HepG2 (cell line): ENCODE measurements at regions not wholly inside any gene's neighbourhood (a gene's known extent, or its start where the extent isn't known, plus 50 kb on each side); places are given as distances from the start of the nearest gene placed in this dataset.

Source experiments
- ATAC-seq: fragments of 200-7000 bp; cut with Tn5 transposase; 3 replicates; pipeline ENCODE4 v1.9.1; 2020; ENCODE audit warnings: mild to moderate bottlenecking, moderate library complexity
- BruUV-seq: library from RNA; stranded (reverse); fragments of 400-500 nt; replicated peaks from 2 replicates; lab custom pipeline; 2021; lab: Mats Ljungman, UMichigan
- CTCF ChIA-PET: fragments of 300-600 bp; formaldehyde crosslinking; extraction: SDS; loops from one replicate; lab custom pipeline; 2021; ENCODE audit warnings: low total read pairs, inconsistent platforms, low intra/inter-chr PET ratio; lab: Yijun Ruan, JAX
- POLR2A ChIA-PET: fragments of 350-600 bp; sonication (Branson Sonifier 250); formaldehyde crosslinking; loops from one replicate; lab custom pipeline; 2020; ENCODE audit warnings: antibody characterized with exemption, inconsistent platforms; lab: Yijun Ruan, JAX
- DNase-seq: peaks from one replicate; pipeline ENCODE4 v3.0.0-alpha.2; 2015; ENCODE audit warnings: low spot score
- FAIRE-seq: peaks from 3 replicates; lab custom pipeline; 2011; peaks lifted over from hg19 to GRCh38; lab: Jason Lieb, UNC
- H2AFZ ChIP-seq: one replicate; pipeline ENCODE4 v1.6.1; 2011; ENCODE audit warnings: low read length, inconsistent platforms
- H3K27ac ChIP-seq: fragments of 300-600 bp; 3 replicates; pipeline ENCODE4 v1.8.0; 2011; ENCODE audit warnings: mixed run types, mild to moderate bottlenecking, mixed read lengths, low read length, inconsistent platforms; ENCODE audit not compliant: insufficient read depth; ENCODE audit errors: extremely low read length
- H3K27me3 ChIP-seq, 2 experiments: fragments of 200-600 bp in 1 of 2; 2 replicates in 1 of 2; 3 replicates in 1 of 2; pipeline versions ENCODE4 v1.6.0 to v1.8.0; 2011; ENCODE audit warnings: low read length in 2 of 2, mild to moderate bottlenecking in 2 of 2, moderate library complexity in 2 of 2, inconsistent platforms in 1 of 2; ENCODE audit not compliant: insufficient read depth in 2 of 2, control insufficient read depth in 1 of 2
- H3K36me3 ChIP-seq, 2 experiments: fragments of 200-600 bp in 1 of 2; replicated peaks in 1 of 2; 2 replicates in 1 of 2; 3 replicates in 1 of 2; pipeline versions ENCODE4 v1.5.1 to v1.8.0; 2011; ENCODE audit warnings: low read length in 2 of 2, inconsistent platforms in 1 of 2; ENCODE audit not compliant: insufficient read depth in 2 of 2, control insufficient read depth in 1 of 2
- H3K4me1 ChIP-seq: 2 replicates; pipeline ENCODE4 v1.5.1; 2012; ENCODE audit warnings: low read length, inconsistent platforms; ENCODE audit not compliant: insufficient read depth
- H3K4me2 ChIP-seq: 2 replicates; pipeline ENCODE4 v1.6.0; 2011; ENCODE audit warnings: low read depth, low read length, inconsistent platforms
- H3K4me3 ChIP-seq, 3 experiments: fragments of 200-600 bp in 1 of 3; sonication (generic), shearing (Covaris generic) in 1 of 3; replicated peaks in 1 of 3; 2 replicates each; pipeline ENCODE4 v1.5.1; 2011 to 2016; ENCODE audit warnings: low read length in 3 of 3, inconsistent platforms in 2 of 3, low read depth in 2 of 3, mild to moderate bottlenecking in 2 of 3, control low read depth in 1 of 3, mixed read lengths in 1 of 3; ENCODE audit not compliant: insufficient read depth in 1 of 3
- H3K79me2 ChIP-seq: one replicate; pipeline ENCODE4 v1.6.1; 2011; ENCODE audit warnings: low read length, inconsistent platforms; ENCODE audit not compliant: insufficient read depth
- H3K9ac ChIP-seq: 2 replicates; pipeline ENCODE4 v1.6.0; 2011; ENCODE audit warnings: mild to moderate bottlenecking, low read depth, low read length, inconsistent platforms; ENCODE audit not compliant: insufficient read depth
- H3K9me3 ChIP-seq: 2 replicates; pipeline ENCODE4 v1.5.1; 2012; ENCODE audit warnings: mild to moderate bottlenecking, low read length
- H4K20me1 ChIP-seq: 2 replicates; pipeline ENCODE4 v1.6.0; 2011; ENCODE audit warnings: inconsistent platforms, mild to moderate bottlenecking, low read length, moderate library complexity; ENCODE audit not compliant: insufficient read depth
- DPF2 ChIP-seq: sonication (generic); formaldehyde crosslinking; IDR thresholded peaks from 2 replicates; pipeline ENCODE4 v1.4.0; 2020; ENCODE audit warnings: mild to moderate bottlenecking, low read depth, missing genetic modification reagents, borderline replicate concordance
- NCOA5 ChIP-seq: sonication (generic); formaldehyde crosslinking; IDR thresholded peaks from 2 replicates; pipeline ENCODE4 v1.4.0; 2020; ENCODE audit warnings: missing genetic modification reagents
- WGBS: methylation state at CpG from one replicate; pipeline ENCODE4 v1.1.6; 2017; ENCODE audit warnings: low lambda C conversion rate; 5-methylcytosine and 5-hydroxymethylcytosine counted together
- in situ Hi-C: cut with HindIII; loops from 2 replicates; pipeline ENCODE4 v1.10.0; 2017; ENCODE audit warnings: low pct_unique_long_range_greater_than_20kb; ENCODE audit not compliant: extremely low pct_ligation_motif_present
- intact Hi-C: fragments of 100-400 bp; cut with micrococcal nuclease; formaldehyde crosslinking; loops from one replicate; pipeline ENCODE4 v1.10.0; 2022; ENCODE audit not compliant: unreplicated experiment
- TF ChIP-seq, protein P1 (sequence below): sonication (generic); formaldehyde crosslinking; IDR thresholded peaks from 2 replicates; pipeline ENCODE4 v1.5.0; 2020; ENCODE audit warnings: missing genetic modification reagents, mild to moderate bottlenecking, borderline replicate concordance
- TF ChIP-seq, protein P2 (sequence below): sonication (generic); formaldehyde crosslinking; IDR thresholded peaks from 2 replicates; pipeline ENCODE4 v1.5.0; 2020; ENCODE audit warnings: missing genetic modification reagents
- TF ChIP-seq, protein P3 (sequence below): sonication (generic); formaldehyde crosslinking; IDR thresholded peaks from 2 replicates; pipeline ENCODE4 v1.9.0; 2021; ENCODE audit warnings: missing genetic modification reagents, mild to moderate bottlenecking, borderline replicate concordance

DNA sequence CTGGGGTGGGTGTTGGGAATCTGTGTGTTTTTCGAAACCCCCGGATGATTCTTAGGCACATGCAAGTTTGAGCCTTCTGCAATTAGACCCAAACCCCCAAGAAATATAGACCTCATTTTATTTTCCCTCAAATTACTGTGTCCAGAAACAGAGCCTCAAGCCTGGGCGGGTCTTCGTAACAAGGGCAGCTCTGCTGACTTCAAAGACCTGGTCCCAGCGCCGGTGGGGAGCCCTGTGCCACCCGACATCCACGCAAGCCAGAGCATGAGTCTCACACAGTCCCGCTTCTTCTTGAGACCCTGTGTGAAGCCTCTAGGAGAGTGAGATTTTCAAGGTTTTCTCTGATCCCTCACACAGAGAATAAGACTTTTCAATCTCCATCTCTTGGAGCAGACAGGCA, 397.3 kb downstream of the RPS6KC1 start (continued):
- TF ChIP-seq, protein P1, sequence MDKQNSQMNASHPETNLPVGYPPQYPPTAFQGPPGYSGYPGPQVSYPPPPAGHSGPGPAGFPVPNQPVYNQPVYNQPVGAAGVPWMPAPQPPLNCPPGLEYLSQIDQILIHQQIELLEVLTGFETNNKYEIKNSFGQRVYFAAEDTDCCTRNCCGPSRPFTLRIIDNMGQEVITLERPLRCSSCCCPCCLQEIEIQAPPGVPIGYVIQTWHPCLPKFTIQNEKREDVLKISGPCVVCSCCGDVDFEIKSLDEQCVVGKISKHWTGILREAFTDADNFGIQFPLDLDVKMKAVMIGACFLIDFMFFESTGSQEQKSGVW: no peak
- no peak for TF ChIP-seq DPF2 (CRISPR knock-in tag)
- TF ChIP-seq, protein P2, sequence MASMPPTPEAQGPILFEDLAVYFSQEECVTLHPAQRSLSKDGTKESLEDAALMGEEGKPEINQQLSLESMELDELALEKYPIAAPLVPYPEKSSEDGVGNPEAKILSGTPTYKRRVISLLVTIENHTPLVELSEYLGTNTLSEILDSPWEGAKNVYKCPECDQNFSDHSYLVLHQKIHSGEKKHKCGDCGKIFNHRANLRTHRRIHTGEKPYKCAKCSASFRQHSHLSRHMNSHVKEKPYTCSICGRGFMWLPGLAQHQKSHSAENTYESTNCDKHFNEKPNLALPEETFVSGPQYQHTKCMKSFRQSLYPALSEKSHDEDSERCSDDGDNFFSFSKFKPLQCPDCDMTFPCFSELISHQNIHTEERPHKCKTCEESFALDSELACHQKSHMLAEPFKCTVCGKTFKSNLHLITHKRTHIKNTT (CRISPR knock-in tag): no peak
- TF ChIP-seq NCOA5 (CRISPR knock-in tag): no peak

DNA sequence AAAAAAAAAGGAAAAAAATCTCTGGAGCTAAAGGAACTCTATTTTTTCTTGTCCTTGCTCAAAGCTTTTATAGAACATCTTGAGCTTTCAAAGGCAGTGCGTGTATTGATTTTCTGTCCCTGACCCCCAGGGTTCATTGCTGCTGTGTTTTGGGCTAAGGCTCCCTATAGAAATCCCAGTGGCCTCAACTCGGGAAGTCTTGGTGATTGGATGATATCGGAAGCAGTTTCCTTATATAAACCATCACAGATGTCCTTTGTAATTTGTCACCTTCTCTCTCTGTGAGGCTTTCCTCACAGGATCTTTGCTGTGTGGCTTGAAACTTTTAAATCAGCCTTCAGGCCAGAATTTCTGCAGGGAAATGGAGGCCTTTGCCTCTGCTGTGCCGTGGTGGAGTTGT, 397.7 kb downstream of the RPS6KC1 start:
- whole genome bisulfite sequencing: 78% methylated on average over 4 of the region's 4 CpGs
- no peaks in the 10 kb centered on the region for H4K20me1 ChIP-seq
- H3K4me2 ChIP-seq: no peak overlapping the region
- peaks cover 12% of the 10 kb centered on the region; the same call in 1 of the 2 replicates for H3K4me1 ChIP-seq
- no peak overlapping the region for H3K27ac ChIP-seq
- no peaks in the 10 kb centered on the region for H3K79me2 ChIP-seq
- in situ Hi-C loops: no loop called here
- H3K4me3 ChIP-seq: no peak overlapping the region
- no peaks in the 10 kb centered on the region for H3K36me3 ChIP-seq
- POLR2A ChIA-PET: no interaction called here
- peaks cover 0 to 2% of the 10 kb centered on the region in 2 experiments; a peak in 3 of 5 replicates for H3K27me3 ChIP-seq
- no TSS peak for BruUV-seq
- no peak for FAIRE-seq
- ATAC-seq: no peak
- no peak for DNase-seq
- CTCF ChIA-PET: no interaction called here
- H3K9ac ChIP-seq: no peak overlapping the region
- TF ChIP-seq, protein P3, sequence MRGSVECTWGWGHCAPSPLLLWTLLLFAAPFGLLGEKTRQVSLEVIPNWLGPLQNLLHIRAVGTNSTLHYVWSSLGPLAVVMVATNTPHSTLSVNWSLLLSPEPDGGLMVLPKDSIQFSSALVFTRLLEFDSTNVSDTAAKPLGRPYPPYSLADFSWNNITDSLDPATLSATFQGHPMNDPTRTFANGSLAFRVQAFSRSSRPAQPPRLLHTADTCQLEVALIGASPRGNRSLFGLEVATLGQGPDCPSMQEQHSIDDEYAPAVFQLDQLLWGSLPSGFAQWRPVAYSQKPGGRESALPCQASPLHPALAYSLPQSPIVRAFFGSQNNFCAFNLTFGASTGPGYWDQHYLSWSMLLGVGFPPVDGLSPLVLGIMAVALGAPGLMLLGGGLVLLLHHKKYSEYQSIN (CRISPR knock-in tag): no peak
- TF ChIP-seq, all 625 proteins: peak for 0
- intact Hi-C loops: no loop called here
- Histone ChIP-seq H3K9me3 (no peaks in the 10 kb centered on the region), H2AFZ (no peak overlapping the region)
